Spleen (tissue), 7 donors: ENCODE measurements at regions not wholly inside any gene's neighbourhood (a gene's known extent, or its start where the extent isn't known, plus 50 kb on each side); places are given as distances from the start of the nearest gene placed in this dataset.

Source experiments
- POLR2A ChIP-seq, 3 donors: fragments of 450-650 bp; IDR thresholded peaks; one replicate each; pipeline ENCODE4 v1.5.1; 2017; ENCODE audit warnings: antibody characterized with exemption in 3 of 3, mild to moderate bottlenecking in 1 of 3
- POLR2AphosphoS5 ChIP-seq, 3 donors: sonication (generic); formaldehyde crosslinking; IDR thresholded peaks; one replicate each; pipeline ENCODE4 v1.5.1; 2017; ENCODE audit warnings: antibody characterized with exemption in 3 of 3
- TF ChIP-seq, protein P1 (sequence below), 11 experiments: fragments of 200-600 bp in 7 of 11; fragments of 450-650 bp in 4 of 11; sonication (generic) in 4 of 11; IDR thresholded peaks in 8 of 11; conservative IDR thresholded peaks in 3 of 11; 1 replicate in 7 of 11; 2 replicates in 4 of 11; pipeline versions ENCODE4 v1.4.0 to v1.8.0; 2016 to 2021; ENCODE audit warnings: antibody characterized with exemption in 11 of 11, inconsistent platforms in 4 of 11, mild to moderate bottlenecking in 1 of 11
- donor health status: DM: no; HTN: no; CAD: no; lungs with moderate emphysema.
- donor health status: DM: no; HTN: no; CAD: no.
- donor health status: DM: no; HTN: no; CAD: no.

- TF ChIP-seq, protein P1, sequence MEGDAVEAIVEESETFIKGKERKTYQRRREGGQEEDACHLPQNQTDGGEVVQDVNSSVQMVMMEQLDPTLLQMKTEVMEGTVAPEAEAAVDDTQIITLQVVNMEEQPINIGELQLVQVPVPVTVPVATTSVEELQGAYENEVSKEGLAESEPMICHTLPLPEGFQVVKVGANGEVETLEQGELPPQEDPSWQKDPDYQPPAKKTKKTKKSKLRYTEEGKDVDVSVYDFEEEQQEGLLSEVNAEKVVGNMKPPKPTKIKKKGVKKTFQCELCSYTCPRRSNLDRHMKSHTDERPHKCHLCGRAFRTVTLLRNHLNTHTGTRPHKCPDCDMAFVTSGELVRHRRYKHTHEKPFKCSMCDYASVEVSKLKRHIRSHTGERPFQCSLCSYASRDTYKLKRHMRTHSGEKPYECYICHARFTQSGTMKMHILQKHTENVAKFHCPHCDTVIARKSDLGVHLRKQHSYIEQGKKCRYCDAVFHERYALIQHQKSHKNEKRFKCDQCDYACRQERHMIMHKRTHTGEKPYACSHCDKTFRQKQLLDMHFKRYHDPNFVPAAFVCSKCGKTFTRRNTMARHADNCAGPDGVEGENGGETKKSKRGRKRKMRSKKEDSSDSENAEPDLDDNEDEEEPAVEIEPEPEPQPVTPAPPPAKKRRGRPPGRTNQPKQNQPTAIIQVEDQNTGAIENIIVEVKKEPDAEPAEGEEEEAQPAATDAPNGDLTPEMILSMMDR (IDR thresholded peaks at IDR 0.05 in 8 of 11, conservative IDR thresholded peaks at IDR 0.05 in 3 of 11), result no peak
- TF ChIP-seq POLR2AphosphoS5 (IDR thresholded peaks at IDR 0.05) (no peak), POLR2A (IDR thresholded peaks at IDR 0.05) (no peak)
Observed at GRCh38 chr13:59437544-59438301, 726.0 kb downstream of the DIAPH3 start.
